SK-N-SH treated with all-trans-retinoic acid at 6 μM for 48 hours (cell line): ENCODE measurements at regions not wholly inside any gene's neighbourhood (a gene's known extent, or its start where the extent isn't known, plus 50 kb on each side); places are given as distances from the start of the nearest gene placed in this dataset.

Experiments
- ARNTL ChIP-seq: fragments of 450-650 bp; formaldehyde crosslinking; IDR thresholded peaks from 2 replicates; pipeline ENCODE4 v1.5.0; 2020; ENCODE audit warnings: low read depth, mild to moderate bottlenecking, moderate library complexity, borderline replicate concordance
- BACH2 ChIP-seq: fragments of 250-450 bp; sonication (Bioruptor Pico); IDR thresholded peaks from 2 replicates; pipeline ENCODE4 v1.9.0; 2021; ENCODE audit warnings: mild to moderate bottlenecking, borderline replicate concordance
- ISL1 ChIP-seq: fragments of 250-450 bp; sonication (Bioruptor Pico); IDR thresholded peaks from 2 replicates; pipeline ENCODE4 v2.1.2; 2022; ENCODE audit warnings: mild to moderate bottlenecking, moderate library complexity
- PATZ1 ChIP-seq: fragments of 250-450 bp; sonication (Bioruptor Pico); IDR thresholded peaks from 2 replicates; pipeline ENCODE4 v1.8.0; 2020; ENCODE audit warnings: mild to moderate bottlenecking, moderate library complexity, borderline replicate concordance
- RARB ChIP-seq: fragments of 250-450 bp; sonication (Bioruptor Pico); IDR thresholded peaks from 2 replicates; pipeline ENCODE4 v1.8.0; 2021; ENCODE audit warnings: mild to moderate bottlenecking, moderate library complexity
- TCF4 ChIP-seq: fragments of 250-450 bp; sonication (Bioruptor Pico); IDR thresholded peaks from 2 replicates; pipeline ENCODE4 v1.8.0; 2021; ENCODE audit warnings: mild to moderate bottlenecking, moderate library complexity, borderline replicate concordance
- TOX ChIP-seq: fragments of 250-450 bp; sonication (Bioruptor Pico); IDR thresholded peaks from 2 replicates; pipeline ENCODE4 v1.8.0; 2021; ENCODE audit warnings: mild to moderate bottlenecking, moderate library complexity, borderline replicate concordance
- ZFP3 ChIP-seq: fragments of 250-450 bp; sonication (Bioruptor Pico); IDR thresholded peaks from 2 replicates; pipeline ENCODE4 v1.5.0; 2020; ENCODE audit warnings: mild to moderate bottlenecking, moderate library complexity
- ZFP30 ChIP-seq: fragments of 450-650 bp; formaldehyde crosslinking; IDR thresholded peaks from 2 replicates; pipeline ENCODE4 v1.5.0; 2022; ENCODE audit warnings: mild to moderate bottlenecking, moderate library complexity
- TF ChIP-seq, protein P1 (sequence below): fragments of 250-450 bp; sonication (Bioruptor Pico); IDR thresholded peaks from 2 replicates; pipeline ENCODE4 v1.5.0; 2020; ENCODE audit warnings: mild to moderate bottlenecking, moderate library complexity

- TF ChIP-seq TOX (CRISPR knock-in tag) (no peak), RARB (CRISPR knock-in tag) (no peak), ZFP30 (no peak), BACH2 (CRISPR knock-in tag) (no peak), ZFP3 (CRISPR knock-in tag) (no peak), ARNTL (CRISPR knock-in tag) (no peak), TCF4 (no peak), PATZ1 (CRISPR knock-in tag) (no peak), ISL1 (no peak)
- TF ChIP-seq, protein P1, sequence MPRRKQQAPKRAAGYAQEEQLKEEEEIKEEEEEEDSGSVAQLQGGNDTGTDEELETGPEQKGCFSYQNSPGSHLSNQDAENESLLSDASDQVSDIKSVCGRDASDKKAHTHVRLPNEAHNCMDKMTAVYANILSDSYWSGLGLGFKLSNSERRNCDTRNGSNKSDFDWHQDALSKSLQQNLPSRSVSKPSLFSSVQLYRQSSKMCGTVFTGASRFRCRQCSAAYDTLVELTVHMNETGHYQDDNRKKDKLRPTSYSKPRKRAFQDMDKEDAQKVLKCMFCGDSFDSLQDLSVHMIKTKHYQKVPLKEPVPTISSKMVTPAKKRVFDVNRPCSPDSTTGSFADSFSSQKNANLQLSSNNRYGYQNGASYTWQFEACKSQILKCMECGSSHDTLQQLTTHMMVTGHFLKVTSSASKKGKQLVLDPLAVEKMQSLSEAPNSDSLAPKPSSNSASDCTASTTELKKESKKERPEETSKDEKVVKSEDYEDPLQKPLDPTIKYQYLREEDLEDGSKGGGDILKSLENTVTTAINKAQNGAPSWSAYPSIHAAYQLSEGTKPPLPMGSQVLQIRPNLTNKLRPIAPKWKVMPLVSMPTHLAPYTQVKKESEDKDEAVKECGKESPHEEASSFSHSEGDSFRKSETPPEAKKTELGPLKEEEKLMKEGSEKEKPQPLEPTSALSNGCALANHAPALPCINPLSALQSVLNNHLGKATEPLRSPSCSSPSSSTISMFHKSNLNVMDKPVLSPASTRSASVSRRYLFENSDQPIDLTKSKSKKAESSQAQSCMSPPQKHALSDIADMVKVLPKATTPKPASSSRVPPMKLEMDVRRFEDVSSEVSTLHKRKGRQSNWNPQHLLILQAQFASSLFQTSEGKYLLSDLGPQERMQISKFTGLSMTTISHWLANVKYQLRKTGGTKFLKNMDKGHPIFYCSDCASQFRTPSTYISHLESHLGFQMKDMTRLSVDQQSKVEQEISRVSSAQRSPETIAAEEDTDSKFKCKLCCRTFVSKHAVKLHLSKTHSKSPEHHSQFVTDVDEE (CRISPR knock-in tag): no peak
These were observed 100.3 kb upstream of the C10orf90 start for GRCh38 chr10:126770809-126771208.
